Spleen (tissue), 11 donors: ENCODE measurements at regions not wholly inside any gene's neighbourhood (a gene's known extent, or its start where the extent isn't known, plus 50 kb on each side); places are given as distances from the start of the nearest gene placed in this dataset.

Source experiments
- DNase-seq: peaks from one replicate; pipeline ENCODE4 v3.0.0-alpha.2; 2020
- H3K27ac ChIP-seq, 8 donors: fragments of 200-600 bp; sonication (generic) in 7 of 8; 1 replicate in 4 of 8; 2 replicates in 4 of 8; pipeline versions ENCODE4 v1.5.0 to v1.8.0; 2016 to 2021; ENCODE audit warnings: inconsistent platforms in 4 of 8, mild to moderate bottlenecking in 4 of 8, moderate library complexity in 1 of 8
- H3K27me3 ChIP-seq, 7 donors: fragments of 200-600 bp; sonication (generic) in 6 of 7; replicated peaks in 1 of 7; 1 replicate in 4 of 7; 2 replicates in 3 of 7; pipeline versions ENCODE4 v1.5.0 to v1.8.0; 2016 to 2021; ENCODE audit warnings: inconsistent platforms in 3 of 7, mild to moderate bottlenecking in 1 of 7
- H3K36me3 ChIP-seq, 6 donors: fragments of 200-600 bp; sonication (generic) in 5 of 6; 1 replicate in 4 of 6; 2 replicates in 2 of 6; pipeline versions ENCODE4 v1.5.0 to v1.8.0; 2016 to 2021; ENCODE audit warnings: inconsistent platforms in 2 of 6
- H3K4me1 ChIP-seq, 6 donors: fragments of 200-600 bp; sonication (generic) in 5 of 6; 1 replicate in 3 of 6; 2 replicates in 3 of 6; pipeline versions ENCODE4 v1.5.0 to v1.8.0; 2016 to 2021; ENCODE audit warnings: inconsistent platforms in 3 of 6
- H3K4me3 ChIP-seq, 8 donors: fragments of 200-600 bp; sonication (generic) in 7 of 8; 1 replicate in 4 of 8; 2 replicates in 4 of 8; pipeline versions ENCODE4 v1.5.0 to v1.8.0; 2016 to 2021; ENCODE audit warnings: inconsistent platforms in 4 of 8, mild to moderate bottlenecking in 4 of 8, moderate library complexity in 2 of 8
- H3K9me3 ChIP-seq, 8 donors: fragments of 200-600 bp; sonication (generic) in 7 of 8; 1 replicate in 4 of 8; 2 replicates in 4 of 8; pipeline versions ENCODE4 v1.5.0 to v1.8.0; 2016 to 2021; ENCODE audit warnings: inconsistent platforms in 4 of 8
- POLR2A ChIP-seq, 3 donors: fragments of 450-650 bp; IDR thresholded peaks; one replicate each; pipeline ENCODE4 v1.5.1; 2017; ENCODE audit warnings: antibody characterized with exemption in 3 of 3, mild to moderate bottlenecking in 1 of 3
- POLR2AphosphoS5 ChIP-seq, 3 donors: sonication (generic); formaldehyde crosslinking; IDR thresholded peaks; one replicate each; pipeline ENCODE4 v1.5.1; 2017; ENCODE audit warnings: antibody characterized with exemption in 3 of 3
- WGBS, 5 donors: extraction: QIAGEN DNeasy Blood & Tissue Kit in 3 of 5; methylation state at CpG; one replicate each; pipeline versions ENCODE4 v1.1.5 to v1.1.7; 2013 to 2018; 5-methylcytosine and 5-hydroxymethylcytosine counted together
- intact Hi-C: fragments of 100-400 bp; cut with DNase I; formaldehyde crosslinking; loops from one replicate; pipeline ENCODE4 v1.15.0; 2023; ENCODE audit warnings: low total_unique reads
- TF ChIP-seq, protein P1 (sequence below), 11 experiments: fragments of 200-600 bp in 7 of 11; fragments of 450-650 bp in 4 of 11; sonication (generic) in 4 of 11; IDR thresholded peaks in 8 of 11; conservative IDR thresholded peaks in 3 of 11; 1 replicate in 7 of 11; 2 replicates in 4 of 11; pipeline versions ENCODE4 v1.4.0 to v1.8.0; 2016 to 2021; ENCODE audit warnings: antibody characterized with exemption in 11 of 11, inconsistent platforms in 4 of 11, mild to moderate bottlenecking in 1 of 11
- donor health status: healthy with polysubstance abuse.
- donor health status: DM: no; HTN: no; CAD: no; lungs with moderate emphysema.
- donor health status: DM: no; HTN: no; CAD: no.
- donor health status: Bipolar disorder and iron deficiency.
- donor health status: healthy.
- donor health status: DM: no; HTN: no; CAD: no.
- donor health status: DM: yes; HTN: yes; CAD: no.

DNA sequence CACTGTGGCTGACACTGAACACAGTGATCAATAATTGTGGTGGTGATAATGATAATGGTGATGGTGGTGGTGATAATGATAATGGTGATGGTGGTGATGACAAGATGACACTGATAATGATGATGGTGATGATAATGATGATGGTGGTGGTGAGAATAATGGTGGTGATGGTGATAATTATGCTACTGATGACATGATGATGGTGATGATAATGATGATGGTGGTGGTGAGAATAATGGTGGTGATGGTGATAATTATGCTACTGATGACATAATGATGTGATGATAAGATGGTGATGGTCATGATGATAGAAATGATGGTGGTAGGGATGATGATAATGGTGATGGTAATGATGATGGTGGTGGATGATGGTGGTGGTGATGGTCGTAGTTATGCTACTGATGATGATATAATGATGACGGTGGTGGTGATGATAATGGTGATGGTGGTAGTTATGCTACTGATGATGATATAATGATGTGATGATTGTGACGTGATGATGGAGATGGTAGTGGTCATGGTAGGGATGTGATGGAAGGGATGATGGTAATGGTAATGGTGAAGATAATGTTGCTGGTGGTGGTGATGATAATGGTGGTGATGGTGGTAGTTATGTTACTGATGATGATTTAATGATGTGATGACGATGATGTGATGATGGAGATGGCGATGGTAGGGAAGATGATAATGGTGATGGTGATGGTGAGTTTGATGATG is 356.5 kb upstream of the CDH4 start:
- no peaks in the 10 kb centered on the region for H3K27me3 ChIP-seq
- no peaks in the 10 kb centered on the region for H3K4me1 ChIP-seq
- WGBS, 5 donors: 82 to 98% (median 87%) methylated on average over 5 of the region's 5 CpGs
- intact Hi-C loops: no loop called here
- H3K4me3 ChIP-seq: no peak overlapping the region
- no peaks in the 10 kb centered on the region for H3K36me3 ChIP-seq
- no peak overlapping the region for H3K27ac ChIP-seq
- TF ChIP-seq, protein P1, sequence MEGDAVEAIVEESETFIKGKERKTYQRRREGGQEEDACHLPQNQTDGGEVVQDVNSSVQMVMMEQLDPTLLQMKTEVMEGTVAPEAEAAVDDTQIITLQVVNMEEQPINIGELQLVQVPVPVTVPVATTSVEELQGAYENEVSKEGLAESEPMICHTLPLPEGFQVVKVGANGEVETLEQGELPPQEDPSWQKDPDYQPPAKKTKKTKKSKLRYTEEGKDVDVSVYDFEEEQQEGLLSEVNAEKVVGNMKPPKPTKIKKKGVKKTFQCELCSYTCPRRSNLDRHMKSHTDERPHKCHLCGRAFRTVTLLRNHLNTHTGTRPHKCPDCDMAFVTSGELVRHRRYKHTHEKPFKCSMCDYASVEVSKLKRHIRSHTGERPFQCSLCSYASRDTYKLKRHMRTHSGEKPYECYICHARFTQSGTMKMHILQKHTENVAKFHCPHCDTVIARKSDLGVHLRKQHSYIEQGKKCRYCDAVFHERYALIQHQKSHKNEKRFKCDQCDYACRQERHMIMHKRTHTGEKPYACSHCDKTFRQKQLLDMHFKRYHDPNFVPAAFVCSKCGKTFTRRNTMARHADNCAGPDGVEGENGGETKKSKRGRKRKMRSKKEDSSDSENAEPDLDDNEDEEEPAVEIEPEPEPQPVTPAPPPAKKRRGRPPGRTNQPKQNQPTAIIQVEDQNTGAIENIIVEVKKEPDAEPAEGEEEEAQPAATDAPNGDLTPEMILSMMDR (IDR thresholded peaks at IDR 0.05 in 8 of 11, conservative IDR thresholded peaks at IDR 0.05 in 3 of 11): no peak
- TF ChIP-seq POLR2AphosphoS5 (IDR thresholded peaks at IDR 0.05) (no peak), POLR2A (IDR thresholded peaks at IDR 0.05) (no peak)
- peaks cover 0 to 7% (median 0%) of the 10 kb centered on the region in 8 donors for H3K9me3 ChIP-seq
- no peak for DNase-seq

DNA sequence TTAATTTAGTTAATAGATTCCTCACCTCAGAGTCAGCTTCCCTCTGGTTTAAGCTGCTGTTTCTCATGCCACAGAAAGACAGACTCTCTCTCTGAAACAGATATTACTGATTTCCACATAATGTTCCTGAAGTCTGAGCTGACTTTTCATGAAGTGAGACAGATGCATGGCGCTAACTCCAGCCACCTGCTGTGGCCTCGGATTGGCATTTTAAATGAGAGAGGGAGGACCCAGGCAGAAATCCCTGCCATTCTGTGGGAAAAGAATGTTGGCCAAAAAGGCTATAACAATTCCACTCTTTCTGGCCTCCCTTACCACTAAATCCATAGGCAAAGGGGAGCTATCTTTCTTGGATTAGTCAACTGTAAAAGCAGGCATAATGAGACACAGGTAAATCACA is 354.1 kb upstream of the CDH4 start:
- TF ChIP-seq POLR2A (IDR thresholded peaks at IDR 0.05): no peak
- TF ChIP-seq POLR2AphosphoS5 (IDR thresholded peaks at IDR 0.05): no peak
- TF ChIP-seq, protein P1 (IDR thresholded peaks at IDR 0.05 in 8 of 11, conservative IDR thresholded peaks at IDR 0.05 in 3 of 11): no peak
- intact Hi-C loops: no loop called here
- no peaks in the 10 kb centered on the region for H3K36me3 ChIP-seq
- no peak for DNase-seq
- 38 to 53% (median 43%) methylated on average over 2 of the region's 2 CpGs for WGBS, 5 donors
- no peak overlapping the region for H3K4me3 ChIP-seq
- no peak overlapping the region for H3K27ac ChIP-seq
- peaks cover 0 to 32% (median 16%) of the 10 kb centered on the region in 8 donors for H3K9me3 ChIP-seq
- H3K27me3 ChIP-seq: no peaks in the 10 kb centered on the region
- H3K4me1 ChIP-seq: no peaks in the 10 kb centered on the region

DNA sequence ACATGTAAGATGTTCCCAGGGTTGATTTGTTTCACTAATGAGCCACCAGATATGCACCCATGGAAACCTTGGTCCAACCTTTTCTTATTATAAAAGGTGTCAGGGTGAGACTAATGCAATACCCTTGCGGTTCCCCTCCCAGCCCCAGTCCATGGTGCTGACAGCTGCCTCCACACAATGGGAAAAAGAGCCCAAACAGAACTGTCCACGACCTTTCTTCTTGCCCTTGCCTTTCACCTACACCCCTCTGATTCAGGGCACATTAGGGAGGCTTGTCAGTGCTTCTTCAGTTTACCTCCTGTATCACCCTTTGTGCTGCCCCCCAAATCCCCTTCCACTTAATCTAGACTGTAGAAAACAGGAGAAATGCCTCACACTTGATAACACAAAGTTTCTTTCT is 352.7 kb upstream of the CDH4 start:
- intact Hi-C loops: no loop called here
- Histone ChIP-seq H3K27ac (no peak overlapping the region), H3K4me1 (no peaks in the 10 kb centered on the region), H3K36me3 (no peaks in the 10 kb centered on the region), H3K27me3 (no peaks in the 10 kb centered on the region), H3K4me3 (no peak overlapping the region), H3K9me3 (peaks cover 0 to 32% (median 17%) of the 10 kb centered on the region in 8 donors)
- 57 to 73% (median 63%) methylated on average over 2 of the region's 2 CpGs for WGBS, 5 donors
- TF ChIP-seq, protein P1 (IDR thresholded peaks at IDR 0.05 in 8 of 11, conservative IDR thresholded peaks at IDR 0.05 in 3 of 11): no peak
- no peak for TF ChIP-seq POLR2A (IDR thresholded peaks at IDR 0.05)
- no peak for TF ChIP-seq POLR2AphosphoS5 (IDR thresholded peaks at IDR 0.05)
- DNase-seq: no peak

DNA sequence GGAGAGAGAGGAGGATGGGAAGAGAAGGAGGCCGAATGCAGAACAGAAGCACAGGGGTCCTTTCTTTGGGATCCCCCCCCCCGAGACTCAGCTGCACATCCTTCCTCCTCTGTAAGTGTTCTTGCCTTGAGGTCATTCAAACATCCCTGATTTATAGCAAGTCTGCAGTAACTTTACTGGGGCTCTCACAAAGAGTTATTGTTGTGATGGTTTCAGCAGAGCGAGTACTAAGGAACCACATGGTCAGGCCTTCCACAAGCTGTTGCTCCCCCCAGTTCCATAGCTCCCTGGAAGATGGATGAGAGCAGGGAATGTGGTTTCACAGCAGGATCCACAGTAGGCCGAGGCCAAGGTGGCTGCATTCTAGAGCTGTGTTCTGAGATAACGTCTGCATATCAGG is 351.4 kb upstream of the CDH4 start:
- Histone ChIP-seq H3K4me3 (no peak overlapping the region), H3K27ac (no peak overlapping the region), H3K27me3 (no peaks in the 10 kb centered on the region), H3K9me3 (peaks cover 0 to 32% (median 17%) of the 10 kb centered on the region in 8 donors), H3K36me3 (no peaks in the 10 kb centered on the region), H3K4me1 (no peaks in the 10 kb centered on the region)
- intact Hi-C loops: no loop called here
- DNase-seq: no peak
- TF ChIP-seq POLR2AphosphoS5 (IDR thresholded peaks at IDR 0.05) (no peak), POLR2A (IDR thresholded peaks at IDR 0.05) (no peak)
- TF ChIP-seq, protein P1 (IDR thresholded peaks at IDR 0.05 in 8 of 11, conservative IDR thresholded peaks at IDR 0.05 in 3 of 11): no peak
- 31 to 44% (median 42%) methylated on average over 4 to 5 of the region's 5 CpGs for WGBS, 5 donors
